ENCODE measurements at regions not wholly inside any gene's neighbourhood (a gene's known extent, or its start where the extent isn't known, plus 50 kb on each side); places are given as distances from the start of the nearest gene placed in this dataset.

- Histone ChIP-seq H3K27ac (ENCODE audit: poor library complexity, severe bottlenecking) (no peak overlapping the region), H3K4me3 (ENCODE audit: severe bottlenecking) (no peak overlapping the region), H3K27me3 (ENCODE audit: insufficient read depth, poor library complexity, severe bottlenecking) (no peaks in the 10 kb centered on the region), H3K36me3 (ENCODE audit: low read depth) (no peaks in the 10 kb centered on the region), H3K4me1 (ENCODE audit: insufficient read depth, poor library complexity, severe bottlenecking) (no peaks in the 10 kb centered on the region), H3K9me3 (ENCODE audit: severe bottlenecking) (no peaks in the 10 kb centered on the region)
- TF ChIP-seq CTCF (IDR thresholded peaks at IDR 0.05; ENCODE audit: poor library complexity, severe bottlenecking) = no peak
- no peak for ATAC-seq (ENCODE audit: low read depth)
- no peak for DNase-seq (ENCODE audit: low spot score)
These were observed 415.3 kb upstream of the C16orf82 start for GRCh38 chr16:26651464-26651863.

- no peaks in the 10 kb centered on the region for H3K4me1 ChIP-seq (ENCODE audit: insufficient read depth, poor library complexity, severe bottlenecking)
- no peaks in the 10 kb centered on the region for H3K9me3 ChIP-seq (ENCODE audit: severe bottlenecking)
- DNase-seq (ENCODE audit: low spot score) (no peak), ATAC-seq (ENCODE audit: low read depth) (no peak)
- TF ChIP-seq CTCF (IDR thresholded peaks at IDR 0.05; ENCODE audit: poor library complexity, severe bottlenecking) = no peak
- no peaks in the 10 kb centered on the region for H3K27me3 ChIP-seq (ENCODE audit: insufficient read depth, poor library complexity, severe bottlenecking)
- no peak overlapping the region for H3K4me3 ChIP-seq (ENCODE audit: severe bottlenecking)
- no peak overlapping the region for H3K27ac ChIP-seq (ENCODE audit: poor library complexity, severe bottlenecking)
- no peaks in the 10 kb centered on the region for H3K36me3 ChIP-seq (ENCODE audit: low read depth)
These were observed 414.8 kb upstream of the C16orf82 start for GRCh38 chr16:26651884-26652283.

GRCh38 chr16:26658486-26658885 lies 408.2 kb upstream of the C16orf82 start:
- ATAC-seq (ENCODE audit: low read depth) (no peak), DNase-seq (ENCODE audit: low spot score) (no peak)
- Histone ChIP-seq H3K4me1 (ENCODE audit: insufficient read depth, poor library complexity, severe bottlenecking) (no peaks in the 10 kb centered on the region), H3K27me3 (ENCODE audit: insufficient read depth, poor library complexity, severe bottlenecking) (no peaks in the 10 kb centered on the region), H3K27ac (ENCODE audit: poor library complexity, severe bottlenecking) (no peak overlapping the region), H3K9me3 (ENCODE audit: severe bottlenecking) (no peaks in the 10 kb centered on the region), H3K4me3 (ENCODE audit: severe bottlenecking) (no peak overlapping the region), H3K36me3 (ENCODE audit: low read depth) (no peaks in the 10 kb centered on the region)
- no peak for TF ChIP-seq CTCF (IDR thresholded peaks at IDR 0.05; ENCODE audit: poor library complexity, severe bottlenecking)

- Histone ChIP-seq H3K36me3 (ENCODE audit: low read depth) (no peaks in the 10 kb centered on the region), H3K4me3 (ENCODE audit: severe bottlenecking) (no peak overlapping the region), H3K27ac (ENCODE audit: poor library complexity, severe bottlenecking) (no peak overlapping the region), H3K27me3 (ENCODE audit: insufficient read depth, poor library complexity, severe bottlenecking) (no peaks in the 10 kb centered on the region), H3K4me1 (ENCODE audit: insufficient read depth, poor library complexity, severe bottlenecking) (no peaks in the 10 kb centered on the region), H3K9me3 (ENCODE audit: severe bottlenecking) (no peaks in the 10 kb centered on the region)
- TF ChIP-seq CTCF (IDR thresholded peaks at IDR 0.05; ENCODE audit: poor library complexity, severe bottlenecking) = no peak
- DNase-seq (ENCODE audit: low spot score) (no peak), ATAC-seq (ENCODE audit: low read depth) (no peak)
These were observed 407.8 kb upstream of the C16orf82 start for GRCh38 chr16:26658915-26659314.

GRCh38 chr16:26664086-26664485 lies 402.6 kb upstream of the C16orf82 start:
- Histone ChIP-seq H3K4me3 (ENCODE audit: severe bottlenecking) (no peak overlapping the region), H3K9me3 (ENCODE audit: severe bottlenecking) (no peaks in the 10 kb centered on the region), H3K27me3 (ENCODE audit: insufficient read depth, poor library complexity, severe bottlenecking) (no peaks in the 10 kb centered on the region), H3K36me3 (ENCODE audit: low read depth) (no peaks in the 10 kb centered on the region), H3K27ac (ENCODE audit: poor library complexity, severe bottlenecking) (no peak overlapping the region), H3K4me1 (ENCODE audit: insufficient read depth, poor library complexity, severe bottlenecking) (no peaks in the 10 kb centered on the region)
- no peak for DNase-seq (ENCODE audit: low spot score)
- no peak for ATAC-seq (ENCODE audit: low read depth)
- TF ChIP-seq CTCF (IDR thresholded peaks at IDR 0.05; ENCODE audit: poor library complexity, severe bottlenecking) = no peak

Measured in RWPE2 (cell line).